ENCODE measurements at regions not wholly inside any gene's neighbourhood (a gene's known extent, or its start where the extent isn't known, plus 50 kb on each side); places are given as distances from the start of the nearest gene placed in this dataset.

DNA sequence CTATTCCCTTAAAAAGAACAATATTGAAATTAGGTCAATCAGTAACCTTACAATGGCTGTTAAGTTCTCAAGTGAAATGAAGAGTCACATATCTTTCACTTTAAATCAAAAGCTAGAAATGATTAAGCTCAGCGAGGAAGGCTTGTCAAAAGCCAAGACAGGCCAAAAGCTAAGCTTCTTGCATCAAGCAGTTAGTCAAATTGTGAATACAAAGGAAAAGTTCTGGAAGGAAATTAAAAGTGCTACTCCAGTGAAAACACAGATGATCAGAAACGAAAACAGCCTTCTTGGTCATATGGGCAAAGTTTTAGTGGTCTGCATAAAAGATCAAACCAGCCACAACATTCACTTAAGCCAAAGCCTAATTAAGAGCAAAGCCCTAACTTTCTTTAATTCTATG lies 402.6 kb upstream of the ZEB2 start:
- no peaks in the 10 kb centered on the region; the same call in 1 of the 2 replicates for H3K9me2 ChIP-seq (ENCODE audit: insufficient read depth)
- Mint-ChIP-seq H3K27me3 (ENCODE audit: insufficient read depth, low read depth, poor library complexity) (no peaks in the 10 kb centered on the region), H3K27ac (no peak overlapping the region), H3K9me3 (peaks cover 2% of the 10 kb centered on the region; the same call in 1 of the 3 replicates), H3K36me3 (ENCODE audit: low read depth) (no peaks in the 10 kb centered on the region), H3K4me1 (peaks cover 2% of the 10 kb centered on the region; the same call in 1 of the 3 replicates), H3K4me3 (no peak overlapping the region)
- no peaks in the 10 kb centered on the region for H3F3A ChIP-seq (replicated peaks; ENCODE audit: low read depth)
- no peak overlapping the region for H3K27ac ChIP-seq (ENCODE audit: low read depth)
- no peaks in the 10 kb centered on the region for H3K27me3 ChIP-seq (ENCODE audit: insufficient read depth)
- H2AFZ ChIP-seq, result no peak overlapping the region
- H4K20me1 ChIP-seq (replicated peaks; ENCODE audit: insufficient read depth), result no peaks in the 10 kb centered on the region
- H3K79me2 ChIP-seq (replicated peaks; ENCODE audit: insufficient read depth), result no peaks in the 10 kb centered on the region
- DNase-seq (ENCODE audit: low spot score) (no peak), ATAC-seq (no peak)
- H3K4me3 ChIP-seq, result no peak overlapping the region
- H3K4me2 ChIP-seq, result no peak overlapping the region
- H3K36me3 ChIP-seq (ENCODE audit: insufficient read depth), result no peaks in the 10 kb centered on the region
- TF ChIP-seq CREB1 (CRISPR knock-in tag; IDR thresholded peaks at IDR 0.05; ENCODE audit: low read depth) (no peak), POLR2AphosphoS5 (IDR thresholded peaks at IDR 0.05; ENCODE audit: low read depth) (no peak), ZNF114 (CRISPR knock-in tag; IDR thresholded peaks at IDR 0.05) (no peak), NANOG (IDR thresholded peaks at IDR 0.05; ENCODE audit: borderline replicate concordance) (no peak), EZH2 (IDR thresholded peaks at IDR 0.05; ENCODE audit: low read depth, unreplicated experiment) (no peak), ZNF331 (CRISPR knock-in tag; IDR thresholded peaks at IDR 0.05; ENCODE audit: low read depth) (no peak), STAT1 (IDR thresholded peaks at IDR 0.05; ENCODE audit: unreplicated experiment) (no peak), JUNB (IDR thresholded peaks at IDR 0.05; ENCODE audit: unreplicated experiment) (no peak), EZH2phosphoT487 (IDR thresholded peaks at IDR 0.05; ENCODE audit: unreplicated experiment) (no peak)
- TF ChIP-seq, protein P1, sequence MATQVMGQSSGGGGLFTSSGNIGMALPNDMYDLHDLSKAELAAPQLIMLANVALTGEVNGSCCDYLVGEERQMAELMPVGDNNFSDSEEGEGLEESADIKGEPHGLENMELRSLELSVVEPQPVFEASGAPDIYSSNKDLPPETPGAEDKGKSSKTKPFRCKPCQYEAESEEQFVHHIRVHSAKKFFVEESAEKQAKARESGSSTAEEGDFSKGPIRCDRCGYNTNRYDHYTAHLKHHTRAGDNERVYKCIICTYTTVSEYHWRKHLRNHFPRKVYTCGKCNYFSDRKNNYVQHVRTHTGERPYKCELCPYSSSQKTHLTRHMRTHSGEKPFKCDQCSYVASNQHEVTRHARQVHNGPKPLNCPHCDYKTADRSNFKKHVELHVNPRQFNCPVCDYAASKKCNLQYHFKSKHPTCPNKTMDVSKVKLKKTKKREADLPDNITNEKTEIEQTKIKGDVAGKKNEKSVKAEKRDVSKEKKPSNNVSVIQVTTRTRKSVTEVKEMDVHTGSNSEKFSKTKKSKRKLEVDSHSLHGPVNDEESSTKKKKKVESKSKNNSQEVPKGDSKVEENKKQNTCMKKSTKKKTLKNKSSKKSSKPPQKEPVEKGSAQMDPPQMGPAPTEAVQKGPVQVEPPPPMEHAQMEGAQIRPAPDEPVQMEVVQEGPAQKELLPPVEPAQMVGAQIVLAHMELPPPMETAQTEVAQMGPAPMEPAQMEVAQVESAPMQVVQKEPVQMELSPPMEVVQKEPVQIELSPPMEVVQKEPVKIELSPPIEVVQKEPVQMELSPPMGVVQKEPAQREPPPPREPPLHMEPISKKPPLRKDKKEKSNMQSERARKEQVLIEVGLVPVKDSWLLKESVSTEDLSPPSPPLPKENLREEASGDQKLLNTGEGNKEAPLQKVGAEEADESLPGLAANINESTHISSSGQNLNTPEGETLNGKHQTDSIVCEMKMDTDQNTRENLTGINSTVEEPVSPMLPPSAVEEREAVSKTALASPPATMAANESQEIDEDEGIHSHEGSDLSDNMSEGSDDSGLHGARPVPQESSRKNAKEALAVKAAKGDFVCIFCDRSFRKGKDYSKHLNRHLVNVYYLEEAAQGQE (IDR thresholded peaks at IDR 0.05; ENCODE audit: unreplicated experiment), result no peak
- TF ChIP-seq, protein P2, sequence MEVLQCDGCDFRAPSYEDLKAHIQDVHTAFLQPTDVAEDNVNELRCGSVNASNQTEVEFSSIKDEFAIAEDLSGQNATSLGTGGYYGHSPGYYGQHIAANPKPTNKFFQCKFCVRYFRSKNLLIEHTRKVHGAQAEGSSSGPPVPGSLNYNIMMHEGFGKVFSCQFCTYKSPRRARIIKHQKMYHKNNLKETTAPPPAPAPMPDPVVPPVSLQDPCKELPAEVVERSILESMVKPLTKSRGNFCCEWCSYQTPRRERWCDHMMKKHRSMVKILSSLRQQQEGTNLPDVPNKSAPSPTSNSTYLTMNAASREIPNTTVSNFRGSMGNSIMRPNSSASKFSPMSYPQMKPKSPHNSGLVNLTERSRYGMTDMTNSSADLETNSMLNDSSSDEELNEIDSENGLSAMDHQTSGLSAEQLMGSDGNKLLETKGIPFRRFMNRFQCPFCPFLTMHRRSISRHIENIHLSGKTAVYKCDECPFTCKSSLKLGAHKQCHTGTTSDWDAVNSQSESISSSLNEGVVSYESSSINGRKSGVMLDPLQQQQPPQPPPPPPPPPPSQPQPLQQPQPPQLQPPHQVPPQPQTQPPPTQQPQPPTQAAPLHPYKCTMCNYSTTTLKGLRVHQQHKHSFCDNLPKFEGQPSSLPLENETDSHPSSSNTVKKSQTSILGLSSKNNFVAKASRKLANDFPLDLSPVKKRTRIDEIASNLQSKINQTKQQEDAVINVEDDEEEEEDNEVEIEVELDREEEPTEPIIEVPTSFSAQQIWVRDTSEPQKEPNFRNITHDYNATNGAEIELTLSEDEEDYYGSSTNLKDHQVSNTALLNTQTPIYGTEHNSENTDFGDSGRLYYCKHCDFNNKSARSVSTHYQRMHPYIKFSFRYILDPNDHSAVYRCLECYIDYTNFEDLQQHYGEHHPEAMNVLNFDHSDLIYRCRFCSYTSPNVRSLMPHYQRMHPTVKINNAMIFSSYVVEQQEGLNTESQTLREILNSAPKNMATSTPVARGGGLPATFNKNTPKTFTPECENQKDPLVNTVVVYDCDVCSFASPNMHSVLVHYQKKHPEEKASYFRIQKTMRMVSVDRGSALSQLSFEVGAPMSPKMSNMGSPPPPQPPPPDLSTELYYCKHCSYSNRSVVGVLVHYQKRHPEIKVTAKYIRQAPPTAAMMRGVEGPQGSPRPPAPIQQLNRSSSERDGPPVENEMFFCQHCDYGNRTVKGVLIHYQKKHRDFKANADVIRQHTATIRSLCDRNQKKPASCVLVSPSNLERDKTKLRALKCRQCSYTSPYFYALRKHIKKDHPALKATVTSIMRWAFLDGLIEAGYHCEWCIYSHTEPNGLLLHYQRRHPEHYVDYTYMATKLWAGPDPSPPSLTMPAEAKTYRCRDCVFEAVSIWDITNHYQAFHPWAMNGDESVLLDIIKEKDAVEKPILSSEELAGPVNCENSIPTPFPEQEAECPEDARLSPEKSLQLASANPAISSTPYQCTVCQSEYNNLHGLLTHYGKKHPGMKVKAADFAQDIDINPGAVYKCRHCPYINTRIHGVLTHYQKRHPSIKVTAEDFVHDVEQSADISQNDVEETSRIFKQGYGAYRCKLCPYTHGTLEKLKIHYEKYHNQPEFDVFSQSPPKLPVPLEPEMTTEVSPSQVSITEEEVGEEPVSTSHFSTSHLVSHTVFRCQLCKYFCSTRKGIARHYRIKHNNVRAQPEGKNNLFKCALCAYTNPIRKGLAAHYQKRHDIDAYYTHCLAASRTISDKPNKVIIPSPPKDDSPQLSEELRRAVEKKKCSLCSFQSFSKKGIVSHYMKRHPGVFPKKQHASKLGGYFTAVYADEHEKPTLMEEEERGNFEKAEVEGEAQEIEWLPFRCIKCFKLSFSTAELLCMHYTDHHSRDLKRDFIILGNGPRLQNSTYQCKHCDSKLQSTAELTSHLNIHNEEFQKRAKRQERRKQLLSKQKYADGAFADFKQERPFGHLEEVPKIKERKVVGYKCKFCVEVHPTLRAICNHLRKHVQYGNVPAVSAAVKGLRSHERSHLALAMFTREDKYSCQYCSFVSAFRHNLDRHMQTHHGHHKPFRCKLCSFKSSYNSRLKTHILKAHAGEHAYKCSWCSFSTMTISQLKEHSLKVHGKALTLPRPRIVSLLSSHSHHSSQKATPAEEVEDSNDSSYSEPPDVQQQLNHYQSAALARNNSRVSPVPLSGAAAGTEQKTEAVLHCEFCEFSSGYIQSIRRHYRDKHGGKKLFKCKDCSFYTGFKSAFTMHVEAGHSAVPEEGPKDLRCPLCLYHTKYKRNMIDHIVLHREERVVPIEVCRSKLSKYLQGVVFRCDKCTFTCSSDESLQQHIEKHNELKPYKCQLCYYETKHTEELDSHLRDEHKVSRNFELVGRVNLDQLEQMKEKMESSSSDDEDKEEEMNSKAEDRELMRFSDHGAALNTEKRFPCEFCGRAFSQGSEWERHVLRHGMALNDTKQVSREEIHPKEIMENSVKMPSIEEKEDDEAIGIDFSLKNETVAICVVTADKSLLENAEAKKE (CRISPR knock-in tag; IDR thresholded peaks at IDR 0.05), result no peak
- TF ChIP-seq, protein P3, sequence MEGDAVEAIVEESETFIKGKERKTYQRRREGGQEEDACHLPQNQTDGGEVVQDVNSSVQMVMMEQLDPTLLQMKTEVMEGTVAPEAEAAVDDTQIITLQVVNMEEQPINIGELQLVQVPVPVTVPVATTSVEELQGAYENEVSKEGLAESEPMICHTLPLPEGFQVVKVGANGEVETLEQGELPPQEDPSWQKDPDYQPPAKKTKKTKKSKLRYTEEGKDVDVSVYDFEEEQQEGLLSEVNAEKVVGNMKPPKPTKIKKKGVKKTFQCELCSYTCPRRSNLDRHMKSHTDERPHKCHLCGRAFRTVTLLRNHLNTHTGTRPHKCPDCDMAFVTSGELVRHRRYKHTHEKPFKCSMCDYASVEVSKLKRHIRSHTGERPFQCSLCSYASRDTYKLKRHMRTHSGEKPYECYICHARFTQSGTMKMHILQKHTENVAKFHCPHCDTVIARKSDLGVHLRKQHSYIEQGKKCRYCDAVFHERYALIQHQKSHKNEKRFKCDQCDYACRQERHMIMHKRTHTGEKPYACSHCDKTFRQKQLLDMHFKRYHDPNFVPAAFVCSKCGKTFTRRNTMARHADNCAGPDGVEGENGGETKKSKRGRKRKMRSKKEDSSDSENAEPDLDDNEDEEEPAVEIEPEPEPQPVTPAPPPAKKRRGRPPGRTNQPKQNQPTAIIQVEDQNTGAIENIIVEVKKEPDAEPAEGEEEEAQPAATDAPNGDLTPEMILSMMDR (conservative IDR thresholded peaks at IDR 0.05; ENCODE audit: low read depth in 2 of 2), result no peak
- TF ChIP-seq, protein P4, sequence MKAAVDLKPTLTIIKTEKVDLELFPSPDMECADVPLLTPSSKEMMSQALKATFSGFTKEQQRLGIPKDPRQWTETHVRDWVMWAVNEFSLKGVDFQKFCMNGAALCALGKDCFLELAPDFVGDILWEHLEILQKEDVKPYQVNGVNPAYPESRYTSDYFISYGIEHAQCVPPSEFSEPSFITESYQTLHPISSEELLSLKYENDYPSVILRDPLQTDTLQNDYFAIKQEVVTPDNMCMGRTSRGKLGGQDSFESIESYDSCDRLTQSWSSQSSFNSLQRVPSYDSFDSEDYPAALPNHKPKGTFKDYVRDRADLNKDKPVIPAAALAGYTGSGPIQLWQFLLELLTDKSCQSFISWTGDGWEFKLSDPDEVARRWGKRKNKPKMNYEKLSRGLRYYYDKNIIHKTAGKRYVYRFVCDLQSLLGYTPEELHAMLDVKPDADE (IDR thresholded peaks at IDR 0.05), result no peak
- no peaks in the 10 kb centered on the region; the same call in 1 of the 2 replicates for H3K4me1 ChIP-seq (ENCODE audit: insufficient read depth)

All from GM23338 (cell line).